HepG2 (cell line): ENCODE measurements at regions not wholly inside any gene's neighbourhood (a gene's known extent, or its start where the extent isn't known, plus 50 kb on each side); places are given as distances from the start of the nearest gene placed in this dataset.

Experiments
- ATAC-seq: fragments of 200-7000 bp; cut with Tn5 transposase; 3 replicates; pipeline ENCODE4 v1.9.1; 2020; ENCODE audit warnings: mild to moderate bottlenecking, moderate library complexity
- BruUV-seq: library from RNA; stranded (reverse); fragments of 400-500 nt; replicated peaks from 2 replicates; lab custom pipeline; 2021; lab: Mats Ljungman, UMichigan
- CTCF ChIA-PET: fragments of 300-600 bp; formaldehyde crosslinking; extraction: SDS; loops from one replicate; lab custom pipeline; 2021; ENCODE audit warnings: low total read pairs, inconsistent platforms, low intra/inter-chr PET ratio; lab: Yijun Ruan, JAX
- POLR2A ChIA-PET: fragments of 350-600 bp; sonication (Branson Sonifier 250); formaldehyde crosslinking; loops from one replicate; lab custom pipeline; 2020; ENCODE audit warnings: antibody characterized with exemption, inconsistent platforms; lab: Yijun Ruan, JAX
- DNase-seq: peaks from one replicate; pipeline ENCODE4 v3.0.0-alpha.2; 2015; ENCODE audit warnings: low spot score
- FAIRE-seq: peaks from 3 replicates; lab custom pipeline; 2011; peaks lifted over from hg19 to GRCh38; lab: Jason Lieb, UNC
- H2AFZ ChIP-seq: one replicate; pipeline ENCODE4 v1.6.1; 2011; ENCODE audit warnings: low read length, inconsistent platforms
- H3K27ac ChIP-seq: fragments of 300-600 bp; 3 replicates; pipeline ENCODE4 v1.8.0; 2011; ENCODE audit warnings: mixed run types, mild to moderate bottlenecking, mixed read lengths, low read length, inconsistent platforms; ENCODE audit not compliant: insufficient read depth; ENCODE audit errors: extremely low read length
- H3K27me3 ChIP-seq, 2 experiments: fragments of 200-600 bp in 1 of 2; 2 replicates in 1 of 2; 3 replicates in 1 of 2; pipeline versions ENCODE4 v1.6.0 to v1.8.0; 2011; ENCODE audit warnings: low read length in 2 of 2, mild to moderate bottlenecking in 2 of 2, moderate library complexity in 2 of 2, inconsistent platforms in 1 of 2; ENCODE audit not compliant: insufficient read depth in 2 of 2, control insufficient read depth in 1 of 2
- H3K36me3 ChIP-seq, 2 experiments: fragments of 200-600 bp in 1 of 2; replicated peaks in 1 of 2; 2 replicates in 1 of 2; 3 replicates in 1 of 2; pipeline versions ENCODE4 v1.5.1 to v1.8.0; 2011; ENCODE audit warnings: low read length in 2 of 2, inconsistent platforms in 1 of 2; ENCODE audit not compliant: insufficient read depth in 2 of 2, control insufficient read depth in 1 of 2
- H3K4me1 ChIP-seq: 2 replicates; pipeline ENCODE4 v1.5.1; 2012; ENCODE audit warnings: low read length, inconsistent platforms; ENCODE audit not compliant: insufficient read depth
- H3K4me2 ChIP-seq: 2 replicates; pipeline ENCODE4 v1.6.0; 2011; ENCODE audit warnings: low read depth, low read length, inconsistent platforms
- H3K4me3 ChIP-seq, 3 experiments: fragments of 200-600 bp in 1 of 3; sonication (generic), shearing (Covaris generic) in 1 of 3; replicated peaks in 1 of 3; 2 replicates each; pipeline ENCODE4 v1.5.1; 2011 to 2016; ENCODE audit warnings: low read length in 3 of 3, inconsistent platforms in 2 of 3, low read depth in 2 of 3, mild to moderate bottlenecking in 2 of 3, control low read depth in 1 of 3, mixed read lengths in 1 of 3; ENCODE audit not compliant: insufficient read depth in 1 of 3
- H3K79me2 ChIP-seq: one replicate; pipeline ENCODE4 v1.6.1; 2011; ENCODE audit warnings: low read length, inconsistent platforms; ENCODE audit not compliant: insufficient read depth
- H3K9ac ChIP-seq: 2 replicates; pipeline ENCODE4 v1.6.0; 2011; ENCODE audit warnings: mild to moderate bottlenecking, low read depth, low read length, inconsistent platforms; ENCODE audit not compliant: insufficient read depth
- H3K9me3 ChIP-seq: 2 replicates; pipeline ENCODE4 v1.5.1; 2012; ENCODE audit warnings: mild to moderate bottlenecking, low read length
- H4K20me1 ChIP-seq: 2 replicates; pipeline ENCODE4 v1.6.0; 2011; ENCODE audit warnings: inconsistent platforms, mild to moderate bottlenecking, low read length, moderate library complexity; ENCODE audit not compliant: insufficient read depth
- CENPX ChIP-seq: sonication (generic); formaldehyde crosslinking; IDR thresholded peaks from 2 replicates; pipeline ENCODE4 v1.9.0; 2021; ENCODE audit warnings: mild to moderate bottlenecking, missing genetic modification reagents, moderate library complexity
- GRHL1 ChIP-seq: sonication (generic); formaldehyde crosslinking; conservative IDR thresholded peaks from 2 replicates; pipeline ENCODE4 v1.8.0; 2022; ENCODE audit warnings: missing genetic modification reagents
- MAZ ChIP-seq, 2 experiments: sonication (generic) in 1 of 2; formaldehyde crosslinking in 1 of 2; IDR thresholded peaks; 2 replicates each; pipeline versions ENCODE4 v1.5.0 to v1.6.1; 2012 to 2020; ENCODE audit warnings: low read depth in 2 of 2, mild to moderate bottlenecking in 2 of 2, borderline replicate concordance in 1 of 2, improper control_type of control experiment in 1 of 2, low read length in 1 of 2, missing genetic modification reagents in 1 of 2, moderate library complexity in 1 of 2
- MED13 ChIP-seq: sonication (generic); formaldehyde crosslinking; IDR thresholded peaks from 2 replicates; pipeline ENCODE4 v1.5.0; 2020; ENCODE audit warnings: missing genetic modification reagents
- MTF1 ChIP-seq: sonication (generic); formaldehyde crosslinking; IDR thresholded peaks from 2 replicates; pipeline ENCODE4 v1.5.0; 2020; ENCODE audit warnings: missing genetic modification reagents
- PBX3 ChIP-seq: sonication (generic); formaldehyde crosslinking; IDR thresholded peaks from 2 replicates; pipeline ENCODE4 v1.8.1; 2023; ENCODE audit warnings: missing genetic modification reagents, inconsistent platforms, borderline replicate concordance
- RFX5 ChIP-seq: IDR thresholded peaks from 2 replicates; pipeline ENCODE4 v1.6.1; 2011; ENCODE audit warnings: low read depth, low read length, improper control_type of control experiment
- SMAD3 ChIP-seq: sonication (generic); formaldehyde crosslinking; IDR thresholded peaks from 2 replicates; pipeline ENCODE4 v1.4.0; 2020; ENCODE audit warnings: missing genetic modification reagents
- SRSF1 ChIP-seq: fragments of 200-400 bp; formaldehyde crosslinking; optimal IDR thresholded peaks from 2 replicates; pipeline ENCODE3; 2017; ENCODE audit warnings: mild to moderate bottlenecking, low read depth, low read length, moderate library complexity
- TEAD2 ChIP-seq: sonication (generic); formaldehyde crosslinking; IDR thresholded peaks from 2 replicates; pipeline ENCODE4 v1.9.0; 2021; ENCODE audit warnings: missing genetic modification reagents
- YEATS2 ChIP-seq: sonication (generic); formaldehyde crosslinking; IDR thresholded peaks from 2 replicates; pipeline ENCODE4 v1.4.0; 2020; ENCODE audit warnings: missing genetic modification reagents, borderline replicate concordance
- YEATS4 ChIP-seq: sonication (generic); formaldehyde crosslinking; IDR thresholded peaks from 2 replicates; pipeline ENCODE4 v1.4.0; 2020; ENCODE audit warnings: missing genetic modification reagents, borderline replicate concordance
- ZBTB7A ChIP-seq: sonication (generic); formaldehyde crosslinking; IDR thresholded peaks from 2 replicates; pipeline ENCODE4 v1.8.0; 2022; ENCODE audit warnings: mild to moderate bottlenecking, missing genetic modification reagents
- ZKSCAN5 ChIP-seq: sonication (generic); formaldehyde crosslinking; IDR thresholded peaks from 2 replicates; pipeline ENCODE4 v1.5.1; 2020; ENCODE audit warnings: mild to moderate bottlenecking, missing genetic modification reagents
- ZNF326 ChIP-seq: sonication (generic); formaldehyde crosslinking; IDR thresholded peaks from 2 replicates; pipeline ENCODE4 v1.4.0; 2020; ENCODE audit warnings: missing genetic modification reagents, borderline replicate concordance
- ZNF354B ChIP-seq: sonication (generic); formaldehyde crosslinking; IDR thresholded peaks from 2 replicates; pipeline ENCODE4 v1.8.0; 2022; ENCODE audit warnings: mild to moderate bottlenecking, missing genetic modification reagents
- ZNF552 ChIP-seq: sonication (generic); formaldehyde crosslinking; IDR thresholded peaks from 2 replicates; pipeline ENCODE4 v1.9.0; 2022; ENCODE audit warnings: missing genetic modification reagents, mild to moderate bottlenecking, borderline replicate concordance
- ZNF652 ChIP-seq: IDR thresholded peaks from 2 replicates; pipeline ENCODE4 v1.6.1; 2016; ENCODE audit warnings: low read depth, borderline replicate concordance
- ZNF703 ChIP-seq: sonication (generic); formaldehyde crosslinking; IDR thresholded peaks from 2 replicates; pipeline ENCODE4 v1.5.1; 2020; ENCODE audit warnings: missing genetic modification reagents, mild to moderate bottlenecking, moderate library complexity, borderline replicate concordance
- ZNF724P ChIP-seq: sonication (generic); formaldehyde crosslinking; IDR thresholded peaks from 2 replicates; pipeline ENCODE4 v1.8.0; 2022; ENCODE audit warnings: missing genetic modification reagents, borderline replicate concordance
- WGBS: methylation state at CpG from one replicate; pipeline ENCODE4 v1.1.6; 2017; ENCODE audit warnings: low lambda C conversion rate; 5-methylcytosine and 5-hydroxymethylcytosine counted together
- in situ Hi-C: cut with HindIII; loops from 2 replicates; pipeline ENCODE4 v1.10.0; 2017; ENCODE audit warnings: low pct_unique_long_range_greater_than_20kb; ENCODE audit not compliant: extremely low pct_ligation_motif_present
- intact Hi-C: fragments of 100-400 bp; cut with micrococcal nuclease; formaldehyde crosslinking; loops from one replicate; pipeline ENCODE4 v1.10.0; 2022; ENCODE audit not compliant: unreplicated experiment

- TF ChIP-seq RFX5 (no peak), PBX3 (CRISPR knock-in tag) (no peak), GRHL1 (CRISPR knock-in tag) (no peak), YEATS2 (CRISPR knock-in tag) (no peak), ZNF354B (CRISPR knock-in tag) (no peak), CENPX (no peak), ZBTB7A (CRISPR knock-in tag) (no peak), ZNF703 (CRISPR knock-in tag) (no peak), ZKSCAN5 (no peak)
These were observed 80.0 kb upstream of the FREM2 start (continued) for GRCh38 chr13:38606699-38607535.

GRCh38 chr13:38617936-38618335 lies 68.9 kb upstream of the FREM2 start:
- Histone ChIP-seq H3K36me3 (no peaks in the 10 kb centered on the region), H2AFZ (no peak overlapping the region), H3K79me2 (no peaks in the 10 kb centered on the region), H3K4me1 (no peaks in the 10 kb centered on the region), H3K9ac (no peak overlapping the region), H3K4me3 (no peak overlapping the region), H4K20me1 (no peaks in the 10 kb centered on the region), H3K4me2 (no peak overlapping the region), H3K27me3 (no peaks in the 10 kb centered on the region), H3K27ac (no peak overlapping the region), H3K9me3 (no peaks in the 10 kb centered on the region)
- in situ Hi-C loops: no loop called here
- DNase-seq (no peak), ATAC-seq (no peak), FAIRE-seq (no peak)
- intact Hi-C loops: no loop called here
- ChIA-PET POLR2A (no interaction called here), CTCF (no interaction called here)
- WGBS: 0% methylated on average over 1 of the region's 1 CpG
- TF ChIP-seq SRSF1 (no peak), SMAD3 (no peak), ZNF552 (no peak), TEAD2 (CRISPR knock-in tag) (no peak), MAZ (IDR thresholded peaks at IDR 0.05; ENCODE audit: borderline replicate concordance, low read depth, low read length) (no peak), MAZ (CRISPR knock-in tag; IDR thresholded peaks at IDR 0.05; ENCODE audit: low read depth) (no peak), ZNF724P (no peak), MED13 (no peak), ZNF652 (no peak), YEATS4 (no peak), MTF1 (CRISPR knock-in tag) (no peak), ZNF326 (CRISPR knock-in tag) (no peak)
- no TSS peak for BruUV-seq
